ENCODE measurements at regions not wholly inside any gene's neighbourhood (a gene's known extent, or its start where the extent isn't known, plus 50 kb on each side); places are given as distances from the start of the nearest gene placed in this dataset.

DNA sequence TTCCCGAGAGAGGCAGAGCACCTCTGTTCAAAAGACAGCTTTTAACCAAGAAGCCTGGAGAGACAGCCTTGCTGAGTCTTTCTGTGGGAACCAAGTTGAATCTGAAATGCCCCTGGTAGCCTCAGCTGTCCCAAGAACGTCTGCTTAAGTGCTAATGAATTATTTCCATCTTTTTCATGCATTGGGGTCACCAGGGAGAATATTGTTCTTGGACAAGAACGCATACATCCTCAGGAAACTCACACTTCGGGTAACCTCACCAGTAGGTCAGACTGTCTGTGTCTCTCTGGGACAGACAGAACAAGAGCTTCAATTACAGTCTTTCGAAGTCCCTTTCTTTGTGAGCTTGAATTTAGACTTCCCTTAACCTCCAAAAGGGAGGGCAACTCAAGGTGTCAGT, 134.6 kb upstream of the ADAMTS18 start:
- Histone ChIP-seq H3K4me1 (no peaks in the 10 kb centered on the region), H3K36me3 (no peaks in the 10 kb centered on the region), H3K9me3 (no peaks in the 10 kb centered on the region), H3K27ac (no peak overlapping the region), H3K4me3 (no peak overlapping the region), H3K27me3 (no peaks in the 10 kb centered on the region)
- DNase-seq (ENCODE audit: low spot score in 2 of 2), result no peak
- WGBS, 2 donors, result 43 to 49% methylated on average over 5 of the region's 5 CpGs
- no peak for TF ChIP-seq EP300 (IDR thresholded peaks at IDR 0.05)
- TF ChIP-seq POLR2A (IDR thresholded peaks at IDR 0.05), result no peak
- TF ChIP-seq, protein P1, sequence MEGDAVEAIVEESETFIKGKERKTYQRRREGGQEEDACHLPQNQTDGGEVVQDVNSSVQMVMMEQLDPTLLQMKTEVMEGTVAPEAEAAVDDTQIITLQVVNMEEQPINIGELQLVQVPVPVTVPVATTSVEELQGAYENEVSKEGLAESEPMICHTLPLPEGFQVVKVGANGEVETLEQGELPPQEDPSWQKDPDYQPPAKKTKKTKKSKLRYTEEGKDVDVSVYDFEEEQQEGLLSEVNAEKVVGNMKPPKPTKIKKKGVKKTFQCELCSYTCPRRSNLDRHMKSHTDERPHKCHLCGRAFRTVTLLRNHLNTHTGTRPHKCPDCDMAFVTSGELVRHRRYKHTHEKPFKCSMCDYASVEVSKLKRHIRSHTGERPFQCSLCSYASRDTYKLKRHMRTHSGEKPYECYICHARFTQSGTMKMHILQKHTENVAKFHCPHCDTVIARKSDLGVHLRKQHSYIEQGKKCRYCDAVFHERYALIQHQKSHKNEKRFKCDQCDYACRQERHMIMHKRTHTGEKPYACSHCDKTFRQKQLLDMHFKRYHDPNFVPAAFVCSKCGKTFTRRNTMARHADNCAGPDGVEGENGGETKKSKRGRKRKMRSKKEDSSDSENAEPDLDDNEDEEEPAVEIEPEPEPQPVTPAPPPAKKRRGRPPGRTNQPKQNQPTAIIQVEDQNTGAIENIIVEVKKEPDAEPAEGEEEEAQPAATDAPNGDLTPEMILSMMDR (IDR thresholded peaks at IDR 0.05), result no peak

DNA sequence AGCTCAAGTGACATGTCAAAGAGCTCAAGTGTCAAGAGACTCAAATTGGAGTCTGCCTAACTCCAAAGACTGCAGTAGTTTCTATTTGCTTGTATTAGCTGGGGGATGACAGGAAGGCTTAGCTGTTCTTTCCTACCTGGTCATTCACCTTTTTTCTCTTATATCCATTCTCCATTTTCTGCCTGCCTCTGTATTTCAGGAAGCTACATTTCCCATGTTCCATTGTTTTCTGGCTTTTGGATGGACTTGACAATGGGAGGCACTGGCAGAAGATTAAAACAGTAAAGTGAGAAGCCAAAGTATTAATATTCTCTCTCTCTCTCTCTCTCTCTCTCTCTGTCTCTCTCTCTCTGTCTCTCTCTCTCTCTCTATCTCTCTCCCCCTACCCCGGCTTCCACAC, 135.7 kb upstream of the ADAMTS18 start:
- no peak for DNase-seq (ENCODE audit: low spot score in 2 of 2)
- 85 to 86% methylated on average over 1 of the region's 1 CpG for WGBS, 2 donors
- no peaks in the 10 kb centered on the region for H3K36me3 ChIP-seq
- no peak overlapping the region for H3K4me3 ChIP-seq
- peaks cover 0 to 3% (median 0%) of the 10 kb centered on the region in 4 donors for H3K4me1 ChIP-seq
- TF ChIP-seq EP300 (IDR thresholded peaks at IDR 0.05) (no peak), POLR2A (IDR thresholded peaks at IDR 0.05) (no peak)
- TF ChIP-seq, protein P1 (IDR thresholded peaks at IDR 0.05), result no peak
- no peak overlapping the region for H3K27ac ChIP-seq
- no peaks in the 10 kb centered on the region for H3K27me3 ChIP-seq
- no peaks in the 10 kb centered on the region for H3K9me3 ChIP-seq

DNA sequence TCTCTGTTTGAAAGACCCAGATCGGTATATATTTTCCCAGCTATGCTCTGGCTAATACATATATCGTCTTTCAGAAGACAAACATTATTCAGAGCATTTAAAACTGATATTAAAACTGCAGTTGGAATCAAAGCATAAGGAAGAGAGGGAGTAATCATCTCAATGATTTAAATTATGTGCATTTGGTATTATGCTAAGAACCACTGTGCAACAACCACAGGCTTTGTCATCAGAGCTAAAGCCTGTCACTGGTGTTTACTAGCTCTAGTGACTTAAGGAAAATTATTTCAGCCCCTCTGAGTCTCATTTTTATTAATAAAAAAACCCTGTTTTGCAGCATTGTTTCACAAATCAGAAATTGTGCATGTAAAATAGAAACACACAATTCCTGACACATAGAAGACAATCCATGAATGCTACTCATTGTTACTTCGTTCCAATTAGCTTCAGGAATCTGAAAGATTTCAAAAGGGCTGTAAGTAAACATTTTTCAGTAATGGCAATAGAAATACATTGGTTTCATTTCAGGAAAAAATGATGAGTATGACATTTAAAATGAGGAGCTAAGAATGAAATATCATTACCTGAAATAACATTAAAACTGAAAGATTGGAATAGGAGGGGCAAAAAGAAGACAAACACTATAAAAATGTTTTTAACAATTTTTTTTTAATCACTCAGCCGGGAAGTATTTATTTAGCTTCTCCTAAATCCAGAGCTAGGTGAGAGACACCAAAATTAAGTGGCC, 136.5 kb upstream of the ADAMTS18 start:
- Histone ChIP-seq H3K36me3 (no peaks in the 10 kb centered on the region), H3K4me1 (peaks cover 0 to 3% (median 0%) of the 10 kb centered on the region in 4 donors), H3K4me3 (no peak overlapping the region), H3K27ac (no peak overlapping the region), H3K9me3 (no peaks in the 10 kb centered on the region), H3K27me3 (no peaks in the 10 kb centered on the region)
- TF ChIP-seq, protein P1 (IDR thresholded peaks at IDR 0.05), result no peak
- TF ChIP-seq EP300 (IDR thresholded peaks at IDR 0.05) (no peak), POLR2A (IDR thresholded peaks at IDR 0.05) (no peak)
- DNase-seq (ENCODE audit: low spot score in 2 of 2), result no peak
- WGBS, 2 donors, result 18 to 21% methylated on average over 4 of the region's 4 CpGs

DNA sequence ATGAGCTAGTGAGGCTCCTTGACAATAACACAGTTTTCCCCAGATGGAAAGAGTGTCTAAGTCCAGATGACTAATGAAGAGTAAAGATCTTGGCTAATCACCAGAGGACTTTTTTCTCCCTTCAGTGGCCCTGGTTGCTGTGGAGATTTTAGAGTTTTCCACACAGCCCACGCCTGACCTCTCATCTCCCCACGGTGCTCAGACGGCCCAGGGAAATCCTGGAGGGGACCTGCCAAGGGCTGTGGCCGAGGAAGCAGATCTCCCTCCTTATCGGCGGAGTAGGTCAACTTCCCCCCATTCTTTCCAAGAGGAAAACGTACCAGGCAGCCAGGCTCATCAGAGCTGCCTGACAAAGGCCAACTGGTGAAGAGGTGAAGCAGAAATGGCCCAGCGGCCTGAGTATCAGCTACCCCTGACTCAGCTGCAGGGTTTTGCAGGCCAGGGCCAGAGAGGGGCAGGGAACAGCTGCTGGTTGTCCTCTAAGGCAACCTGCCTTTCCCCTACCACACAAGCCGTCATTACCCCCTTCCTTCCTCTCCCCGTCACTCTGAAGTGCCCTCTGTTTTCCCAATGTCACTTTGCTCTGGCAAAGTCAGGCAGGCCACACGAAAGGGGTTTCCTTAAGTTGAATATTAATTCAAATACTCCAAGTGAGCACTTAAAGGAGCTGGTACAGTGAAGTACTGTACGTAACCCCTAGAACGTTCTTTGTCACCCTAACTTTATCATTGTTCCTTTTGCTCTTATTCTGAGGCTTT, 140.2 kb upstream of the ADAMTS18 start:
- DNase-seq (ENCODE audit: low spot score in 2 of 2), result no peak
- Histone ChIP-seq H3K4me1 (peaks cover 0 to 3% (median 0%) of the 10 kb centered on the region in 4 donors), H3K4me3 (no peak overlapping the region), H3K27ac (no peak overlapping the region), H3K36me3 (no peaks in the 10 kb centered on the region), H3K27me3 (no peaks in the 10 kb centered on the region), H3K9me3 (peaks cover 0 to 6% (median 0%) of the 10 kb centered on the region in 4 donors)
- 50 to 66% methylated on average over 13 of the region's 13 CpGs for WGBS, 2 donors
- TF ChIP-seq POLR2A (IDR thresholded peaks at IDR 0.05) (no peak), EP300 (IDR thresholded peaks at IDR 0.05) (peak in 1 of 2 donors; percentile 8)

DNA sequence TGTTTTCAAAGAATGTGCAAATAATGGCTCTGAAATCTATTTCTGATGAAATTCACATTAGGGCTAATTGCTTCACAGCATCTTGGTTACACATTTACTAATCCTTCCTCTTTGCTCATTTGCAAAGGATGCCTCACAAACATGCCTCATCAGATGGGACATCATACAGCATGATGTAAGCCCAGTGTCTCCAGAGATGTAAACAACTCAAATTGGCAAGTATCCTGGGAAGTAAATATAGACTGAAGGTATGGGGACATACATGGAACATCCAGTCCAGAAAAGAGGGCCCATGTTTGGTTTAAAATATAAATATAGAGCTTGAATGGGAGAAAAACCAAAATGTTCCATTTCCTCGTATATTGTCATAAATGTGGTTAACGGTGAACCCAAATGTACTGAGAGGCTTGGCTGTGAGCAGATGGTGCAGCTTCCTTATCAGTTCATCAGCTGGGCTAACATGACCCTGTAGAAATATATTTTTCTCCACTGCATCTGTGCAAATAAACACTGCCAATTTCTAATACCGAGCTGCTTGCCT, 142.9 kb upstream of the NUDT7 start:
- no peak overlapping the region for H3K4me3 ChIP-seq
- H3K36me3 ChIP-seq, result no peaks in the 10 kb centered on the region
- peaks cover 0 to 3% (median 0%) of the 10 kb centered on the region in 4 donors for H3K4me1 ChIP-seq
- no peak for DNase-seq (ENCODE audit: low spot score in 2 of 2)
- TF ChIP-seq, protein P1 (IDR thresholded peaks at IDR 0.05), result no peak
- TF ChIP-seq EP300 (IDR thresholded peaks at IDR 0.05), result no peak
- no peak for TF ChIP-seq POLR2A (IDR thresholded peaks at IDR 0.05)
- no peaks in the 10 kb centered on the region for H3K27me3 ChIP-seq
- H3K9me3 ChIP-seq, result peaks cover 0 to 6% (median 0%) of the 10 kb centered on the region in 4 donors
- 59 to 64% methylated on average over 3 of the region's 3 CpGs for WGBS, 2 donors
- no peak overlapping the region for H3K27ac ChIP-seq
